ENCODE measurements at regions not wholly inside any gene's neighbourhood (a gene's known extent, or its start where the extent isn't known, plus 50 kb on each side); places are given as distances from the start of the nearest gene placed in this dataset.

DNA sequence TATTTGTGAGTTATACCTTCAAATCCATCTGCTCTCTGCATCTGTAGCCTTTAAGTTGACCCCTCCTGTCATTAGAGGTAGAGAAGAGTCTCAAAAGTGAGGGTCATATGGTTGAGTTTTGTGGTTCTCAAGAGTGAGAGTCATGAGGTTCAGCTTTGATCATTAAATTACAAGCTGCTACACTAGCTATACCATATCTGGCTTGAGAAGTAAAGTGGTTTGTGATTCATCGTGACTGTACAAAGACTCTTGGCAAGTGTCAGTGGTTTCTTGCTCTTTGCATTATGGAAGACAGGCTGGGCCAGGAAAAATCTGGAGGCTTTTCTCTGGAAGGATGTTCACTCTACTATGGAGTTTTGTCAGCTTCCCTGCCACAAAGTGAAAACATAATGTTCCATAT, 170.6 kb downstream of the ZC4H2 start:
- Histone ChIP-seq H3K9me3 (no peaks in the 10 kb centered on the region), H3K27me3 (no peaks in the 10 kb centered on the region), H3K27ac (no peak overlapping the region), H3K4me3 (no peak overlapping the region), H3K4me1 (no peaks in the 10 kb centered on the region), H3K36me3 (no peaks in the 10 kb centered on the region)
- intact Hi-C loops (cut with DNase I; ENCODE audit: low total_unique reads) (no loop called here), in situ Hi-C loops (cut with MboI; ENCODE audit: low pct_ligation_motif_present in 1 of 4, low pct_unique_long_range_greater_than_20kb in 1 of 4, low sequenced_read_pairs in 3 of 4) (no loop called here)
- TF ChIP-seq EP300 (IDR thresholded peaks at IDR 0.05; ENCODE audit: low read depth) (no peak), POLR2A (IDR thresholded peaks at IDR 0.05) (no peak), POLR2AphosphoS5 (IDR thresholded peaks at IDR 0.05) (no peak)
- TF ChIP-seq, protein P1, sequence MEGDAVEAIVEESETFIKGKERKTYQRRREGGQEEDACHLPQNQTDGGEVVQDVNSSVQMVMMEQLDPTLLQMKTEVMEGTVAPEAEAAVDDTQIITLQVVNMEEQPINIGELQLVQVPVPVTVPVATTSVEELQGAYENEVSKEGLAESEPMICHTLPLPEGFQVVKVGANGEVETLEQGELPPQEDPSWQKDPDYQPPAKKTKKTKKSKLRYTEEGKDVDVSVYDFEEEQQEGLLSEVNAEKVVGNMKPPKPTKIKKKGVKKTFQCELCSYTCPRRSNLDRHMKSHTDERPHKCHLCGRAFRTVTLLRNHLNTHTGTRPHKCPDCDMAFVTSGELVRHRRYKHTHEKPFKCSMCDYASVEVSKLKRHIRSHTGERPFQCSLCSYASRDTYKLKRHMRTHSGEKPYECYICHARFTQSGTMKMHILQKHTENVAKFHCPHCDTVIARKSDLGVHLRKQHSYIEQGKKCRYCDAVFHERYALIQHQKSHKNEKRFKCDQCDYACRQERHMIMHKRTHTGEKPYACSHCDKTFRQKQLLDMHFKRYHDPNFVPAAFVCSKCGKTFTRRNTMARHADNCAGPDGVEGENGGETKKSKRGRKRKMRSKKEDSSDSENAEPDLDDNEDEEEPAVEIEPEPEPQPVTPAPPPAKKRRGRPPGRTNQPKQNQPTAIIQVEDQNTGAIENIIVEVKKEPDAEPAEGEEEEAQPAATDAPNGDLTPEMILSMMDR (IDR thresholded peaks at IDR 0.05), result no peak
- DNase-seq, result no peak
- 82% methylated on average over 1 of the region's 1 CpG; no CpG with 5 or more reads in 1 of the 2 donors for WGBS, 2 donors (ENCODE audit: low coverage in 1 of 2)

DNA sequence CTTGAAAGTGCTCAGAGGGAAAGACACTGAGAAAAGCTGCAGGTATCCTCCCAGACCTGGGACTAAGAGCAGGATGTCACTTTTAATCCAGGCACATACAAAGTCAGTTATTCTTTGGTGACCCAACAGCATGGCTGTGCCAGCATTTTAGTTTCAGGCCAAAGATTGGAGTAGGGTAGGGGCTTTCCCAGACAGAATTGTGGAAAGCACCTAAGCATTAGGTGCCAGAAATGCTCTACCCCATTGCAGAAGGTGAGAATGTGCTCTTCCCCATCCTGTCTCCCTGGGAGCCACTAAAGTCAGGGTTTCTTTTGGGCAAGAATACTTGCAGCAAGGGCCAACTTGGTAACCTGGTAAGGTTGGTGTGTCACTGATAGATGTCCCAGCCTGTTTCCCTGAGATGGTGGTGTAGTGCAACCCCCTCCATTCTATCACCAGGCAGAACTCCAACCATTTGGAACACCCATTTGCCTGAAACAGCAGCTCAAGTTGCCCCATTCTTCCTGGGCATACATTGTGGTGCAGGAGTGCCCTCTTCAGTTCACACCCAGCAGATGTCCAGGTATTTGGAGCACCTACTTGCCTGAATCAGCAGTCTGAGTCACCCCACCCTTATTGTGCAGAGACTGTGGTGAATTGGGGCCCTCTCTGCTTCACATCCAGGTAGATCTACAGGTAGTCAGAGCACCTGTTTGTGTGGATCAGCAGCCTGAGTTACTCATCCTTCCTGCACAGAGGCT, 183.5 kb downstream of the ZC4H2 start:
- H3K27me3 ChIP-seq, result no peaks in the 10 kb centered on the region
- in situ Hi-C loops (cut with MboI; ENCODE audit: low pct_ligation_motif_present in 1 of 4, low pct_unique_long_range_greater_than_20kb in 1 of 4, low sequenced_read_pairs in 3 of 4), result no loop called here
- no peaks in the 10 kb centered on the region for H3K4me1 ChIP-seq
- H3K36me3 ChIP-seq, result no peaks in the 10 kb centered on the region
- no peak for DNase-seq
- H3K4me3 ChIP-seq, result no peak overlapping the region
- TF ChIP-seq, protein P1 (IDR thresholded peaks at IDR 0.05), result no peak
- TF ChIP-seq EP300 (IDR thresholded peaks at IDR 0.05; ENCODE audit: low read depth) (no peak), POLR2A (IDR thresholded peaks at IDR 0.05) (no peak), POLR2AphosphoS5 (IDR thresholded peaks at IDR 0.05) (no peak)
- no peak overlapping the region for H3K27ac ChIP-seq
- H3K9me3 ChIP-seq, result no peaks in the 10 kb centered on the region
- intact Hi-C loops (cut with DNase I; ENCODE audit: low total_unique reads), result no loop called here

DNA sequence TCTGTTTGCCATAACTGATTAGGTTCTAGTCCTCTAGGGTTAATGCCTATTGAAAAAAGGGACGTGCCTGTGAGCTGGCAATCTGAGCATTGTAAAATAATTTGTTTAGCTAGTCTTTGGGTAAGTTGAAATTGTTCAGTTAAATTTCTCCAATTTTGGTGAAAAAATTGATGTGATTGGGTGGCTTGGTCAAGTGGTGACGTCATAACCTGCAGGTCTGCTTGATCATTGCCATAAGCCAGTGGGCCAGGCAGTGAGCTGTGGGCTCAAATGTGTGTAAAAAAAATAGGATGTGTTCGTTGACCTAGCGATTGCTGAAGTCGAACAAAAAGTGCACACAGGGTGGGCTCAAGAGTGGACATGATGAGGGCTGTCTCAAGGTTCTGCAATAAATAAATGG, 193.3 kb downstream of the ZC4H2 start:
- in situ Hi-C loops (cut with MboI; ENCODE audit: low pct_ligation_motif_present in 1 of 4, low pct_unique_long_range_greater_than_20kb in 1 of 4, low sequenced_read_pairs in 3 of 4), result no loop called here
- Histone ChIP-seq H3K9me3 (no peaks in the 10 kb centered on the region), H3K27me3 (no peaks in the 10 kb centered on the region), H3K4me1 (no peaks in the 10 kb centered on the region), H3K36me3 (no peaks in the 10 kb centered on the region), H3K27ac (no peak overlapping the region), H3K4me3 (no peak overlapping the region)
- 67 to 88% methylated on average over 1 to 5 of the region's 5 CpGs for whole genome bisulfite sequencing, 2 donors (ENCODE audit: low coverage in 1 of 2)
- intact Hi-C loops (cut with DNase I; ENCODE audit: low total_unique reads), result no loop called here
- no peak for DNase-seq
- no peak for TF ChIP-seq POLR2A (IDR thresholded peaks at IDR 0.05)
- TF ChIP-seq, protein P1 (IDR thresholded peaks at IDR 0.05), result no peak

DNA sequence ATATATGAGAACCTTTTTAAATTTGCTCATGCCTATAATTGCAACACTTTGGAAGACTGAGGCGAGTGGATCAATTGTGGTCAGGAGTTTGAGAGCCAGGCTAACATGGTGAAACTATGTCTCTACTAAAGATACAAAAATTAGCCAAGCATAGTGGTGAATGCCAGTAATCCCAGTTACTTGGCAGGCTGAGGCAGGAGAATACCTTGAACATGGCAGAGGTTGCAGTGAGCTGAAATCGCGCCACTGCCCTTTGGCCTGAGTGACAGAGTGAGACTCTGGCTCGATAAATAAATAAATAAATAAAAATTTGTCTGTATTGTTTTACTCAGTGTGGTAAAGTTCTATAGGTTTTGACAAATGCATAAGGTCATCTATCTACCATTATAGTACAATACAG, 218.2 kb downstream of the ZC4H2 start:
- Histone ChIP-seq H3K4me1 (no peaks in the 10 kb centered on the region), H3K36me3 (no peaks in the 10 kb centered on the region), H3K27me3 (no peaks in the 10 kb centered on the region), H3K4me3 (no peak overlapping the region), H3K27ac (no peak overlapping the region), H3K9me3 (no peaks in the 10 kb centered on the region)
- TF ChIP-seq, protein P1 (IDR thresholded peaks at IDR 0.05), result no peak
- no peak for TF ChIP-seq POLR2AphosphoS5 (IDR thresholded peaks at IDR 0.05)
- no peak for TF ChIP-seq POLR2A (IDR thresholded peaks at IDR 0.05)
- TF ChIP-seq EP300 (IDR thresholded peaks at IDR 0.05; ENCODE audit: low read depth), result no peak
- no peak for DNase-seq
- in situ Hi-C loops (cut with MboI; ENCODE audit: low pct_ligation_motif_present in 1 of 4, low pct_unique_long_range_greater_than_20kb in 1 of 4, low sequenced_read_pairs in 3 of 4), result no loop called here
- 71% methylated on average over 4 of the region's 4 CpGs; no CpG with 5 or more reads in 1 of the 2 donors for WGBS, 2 donors (ENCODE audit: low coverage in 1 of 2)
- intact Hi-C loops (cut with DNase I; ENCODE audit: low total_unique reads), result no loop called here
